B cell (primary cell): ENCODE measurements at regions not wholly inside any gene's neighbourhood (a gene's known extent, or its start where the extent isn't known, plus 50 kb on each side); places are given as distances from the start of the nearest gene placed in this dataset.

ENCODE experiments used
- ATAC-seq: fragments of 200-7000 bp; cut with Tn5 transposase; one replicate; pipeline ENCODE4 v1.10.0; 2021; ENCODE audit warnings: low read depth, mild to moderate bottlenecking, moderate number of reproducible peaks, moderate library complexity
- CTCF ChIA-PET: fragments of 350-600 bp; sonication (Branson Sonifier 250); formaldehyde crosslinking; loops from one replicate; lab custom pipeline; 2021; ENCODE audit warnings: antibody characterized with exemption, inconsistent platforms; lab: Charles Lee
- POLR2A ChIA-PET: fragments of 350-600 bp; sonication (Branson Sonifier 250); formaldehyde crosslinking; loops from one replicate; lab custom pipeline; 2021; ENCODE audit warnings: antibody characterized with exemption; lab: Charles Lee
- DNase-seq: peaks from one replicate; pipeline ENCODE4 v3.0.0; 2013
- H2AFZ ChIP-seq: 2 replicates; pipeline ENCODE4 v1.6.1; 2012; ENCODE audit warnings: mild to moderate bottlenecking, low read depth, low read length; ENCODE audit not compliant: insufficient read depth, poor library complexity, severe bottlenecking
- H3K27ac ChIP-seq, 2 donors: 1 replicate in 1 of 2; 2 replicates in 1 of 2; pipeline ENCODE4 v1.5.1; 2012 to 2013; ENCODE audit warnings: low read length in 2 of 2, mild to moderate bottlenecking in 2 of 2, moderate library complexity in 1 of 2
- H3K27me3 ChIP-seq, 4 experiments: fragments of 200-600 bp in 1 of 4; sonication (generic) in 1 of 4; replicated peaks in 1 of 4; 1 replicate in 2 of 4; 2 replicates in 2 of 4; pipeline versions ENCODE4 v1.6.1 to v1.7.0; 2013 to 2016; ENCODE audit warnings: low read length in 3 of 4, mild to moderate bottlenecking in 2 of 4, mixed read lengths in 1 of 4, moderate library complexity in 1 of 4; ENCODE audit not compliant: insufficient read depth in 4 of 4, control insufficient read depth in 3 of 4; ENCODE audit errors: control extremely low read depth in 1 of 4
- H3K36me3 ChIP-seq, 2 experiments: replicated peaks in 1 of 2; 1 replicate in 1 of 2; 2 replicates in 1 of 2; pipeline versions ENCODE4 v1.6.1 to v1.7.1; 2013; ENCODE audit warnings: low read length in 1 of 2; ENCODE audit not compliant: insufficient read depth in 2 of 2, control insufficient read depth in 1 of 2; ENCODE audit errors: control extremely low read depth in 1 of 2, extremely low read depth in 1 of 2
- H3K4me1 ChIP-seq, 2 donors: fragments of 200-600 bp in 1 of 2; sonication (generic) in 1 of 2; 1 replicate in 1 of 2; 2 replicates in 1 of 2; pipeline versions ENCODE4 v1.5.1 to v1.6.1; 2013 to 2017; ENCODE audit warnings: low read length in 2 of 2; ENCODE audit not compliant: control insufficient read depth in 2 of 2, insufficient read depth in 2 of 2
- H3K4me2 ChIP-seq: replicated peaks from 2 replicates; pipeline ENCODE3; 2012; ENCODE audit warnings: mild to moderate bottlenecking, low read depth, low read length; ENCODE audit not compliant: poor library complexity, severe bottlenecking
- H3K4me3 ChIP-seq, 5 experiments: fragments of 200-600 bp in 1 of 5; sonication (generic) in 1 of 5; 1 replicate in 3 of 5; 2 replicates in 2 of 5; pipeline versions ENCODE4 v1.5.1 to v1.7.0; 2011 to 2016; ENCODE audit warnings: low read length in 4 of 5, mild to moderate bottlenecking in 4 of 5, low read depth in 2 of 5, control low read depth in 1 of 5, moderate library complexity in 1 of 5; ENCODE audit not compliant: insufficient read depth in 1 of 5; ENCODE audit errors: control extremely low read depth in 1 of 5, extremely low read depth in 1 of 5
- H3K79me2 ChIP-seq: fragments of 200-600 bp; sonication (generic); one replicate; pipeline ENCODE4 v1.6.0; 2016; ENCODE audit warnings: low read length; ENCODE audit not compliant: control insufficient read depth, insufficient read depth
- H3K9ac ChIP-seq: fragments of 200-600 bp; sonication (generic); 2 replicates; pipeline ENCODE4 v1.6.1; 2017; ENCODE audit warnings: mild to moderate bottlenecking, low read length, moderate library complexity
- H3K9me3 ChIP-seq, 3 donors: one replicate each; pipeline versions ENCODE4 v1.6.1 to v1.7.1; 2013; ENCODE audit warnings: low read length in 2 of 3; ENCODE audit not compliant: control insufficient read depth in 2 of 3, insufficient read depth in 1 of 3; ENCODE audit errors: control extremely low read depth in 1 of 3
- H4K20me1 ChIP-seq: 2 replicates; pipeline ENCODE4 v1.6.0; 2012; ENCODE audit warnings: mild to moderate bottlenecking, low read length; ENCODE audit not compliant: insufficient read depth, control insufficient read depth, poor library complexity, severe bottlenecking
- H3K27ac Mint-ChIP-seq: one replicate; pipeline ENCODE4 v1.8.0; 2021; ENCODE audit warnings: mixed read lengths
- H3K27me3 Mint-ChIP-seq: one replicate; pipeline ENCODE4 v1.8.0; 2021; ENCODE audit warnings: mixed read lengths
- H3K4me1 Mint-ChIP-seq: one replicate; pipeline ENCODE4 v1.8.0; 2021; ENCODE audit warnings: mixed read lengths
- H3K4me3 Mint-ChIP-seq: one replicate; pipeline ENCODE4 v1.8.0; 2021; ENCODE audit warnings: mixed read lengths
- H3K9me3 Mint-ChIP-seq: one replicate; pipeline ENCODE4 v1.8.0; 2022; ENCODE audit warnings: mixed read lengths; ENCODE audit not compliant: insufficient read depth
- EZH2 ChIP-seq: IDR thresholded peaks from 2 replicates; pipeline ENCODE4 v1.6.1; 2012; ENCODE audit warnings: borderline replicate concordance, low read depth, mild to moderate bottlenecking, moderate library complexity, low read length; ENCODE audit not compliant: insufficient read depth, poor library complexity, severe bottlenecking
- WGBS: methylation state at CpG from one replicate; pipeline ENCODE4 v1.1.5; 2013; ENCODE audit warnings: missing lambda C conversion rate; ENCODE audit not compliant: insufficient coverage; 5-methylcytosine and 5-hydroxymethylcytosine counted together
- intact Hi-C: fragments of 100-400 bp; cut with micrococcal nuclease; formaldehyde crosslinking; loops from one replicate; pipeline ENCODE4 v1.10.0; 2022
- TF ChIP-seq, protein P1 (sequence below): fragments of 200-600 bp; IDR thresholded peaks from one replicate; pipeline ENCODE4 v1.8.0; 2022; ENCODE audit warnings: antibody characterized with exemption, mild to moderate bottlenecking

DNA sequence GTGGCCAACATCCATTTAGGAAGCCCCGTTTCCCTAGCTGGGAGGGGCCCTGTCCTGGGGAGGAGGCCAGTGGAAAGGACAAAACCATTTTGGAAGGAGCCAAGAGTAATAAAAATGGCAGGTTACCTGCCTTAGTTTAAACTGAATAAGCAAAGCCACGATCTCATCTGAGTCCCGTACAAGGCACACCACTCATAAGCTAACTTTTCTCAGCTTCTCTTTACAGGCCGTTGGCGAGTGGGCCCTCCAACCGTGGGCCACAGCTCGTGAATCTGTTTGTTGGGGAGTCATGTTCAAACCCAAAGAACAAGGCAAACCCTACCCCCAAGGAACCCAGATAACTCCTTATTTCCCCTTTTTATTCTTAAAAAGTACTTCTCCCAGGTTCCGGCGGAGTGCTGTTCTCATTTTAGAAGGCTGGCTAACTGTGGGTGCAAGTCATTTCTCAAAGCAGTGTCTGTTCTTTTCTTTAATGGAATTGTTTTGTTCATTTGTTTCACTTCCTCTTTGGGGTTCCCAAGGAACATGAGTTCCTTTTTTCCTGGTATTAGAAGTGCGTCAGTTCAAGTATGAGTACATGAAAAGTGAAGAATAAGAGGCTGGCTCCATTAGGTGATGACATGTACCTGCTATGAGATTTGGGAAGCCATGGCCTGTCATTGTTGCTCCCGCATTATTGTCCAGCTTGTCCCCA, 89.0 kb downstream of the PSMG1 start:
- 57% methylated on average over 3 of the region's 11 CpGs for WGBS
- Mint-ChIP-seq H3K4me1 (peaks cover 10% of the 10 kb centered on the region), H3K27ac (no peak overlapping the region), H3K27me3 (no peaks in the 10 kb centered on the region), H3K9me3 (no peaks in the 10 kb centered on the region), H3K4me3 (no peak overlapping the region)
- ATAC-seq (no peak), DNase-seq (no peak)
- no peak for TF ChIP-seq EZH2
- TF ChIP-seq, protein P1, sequence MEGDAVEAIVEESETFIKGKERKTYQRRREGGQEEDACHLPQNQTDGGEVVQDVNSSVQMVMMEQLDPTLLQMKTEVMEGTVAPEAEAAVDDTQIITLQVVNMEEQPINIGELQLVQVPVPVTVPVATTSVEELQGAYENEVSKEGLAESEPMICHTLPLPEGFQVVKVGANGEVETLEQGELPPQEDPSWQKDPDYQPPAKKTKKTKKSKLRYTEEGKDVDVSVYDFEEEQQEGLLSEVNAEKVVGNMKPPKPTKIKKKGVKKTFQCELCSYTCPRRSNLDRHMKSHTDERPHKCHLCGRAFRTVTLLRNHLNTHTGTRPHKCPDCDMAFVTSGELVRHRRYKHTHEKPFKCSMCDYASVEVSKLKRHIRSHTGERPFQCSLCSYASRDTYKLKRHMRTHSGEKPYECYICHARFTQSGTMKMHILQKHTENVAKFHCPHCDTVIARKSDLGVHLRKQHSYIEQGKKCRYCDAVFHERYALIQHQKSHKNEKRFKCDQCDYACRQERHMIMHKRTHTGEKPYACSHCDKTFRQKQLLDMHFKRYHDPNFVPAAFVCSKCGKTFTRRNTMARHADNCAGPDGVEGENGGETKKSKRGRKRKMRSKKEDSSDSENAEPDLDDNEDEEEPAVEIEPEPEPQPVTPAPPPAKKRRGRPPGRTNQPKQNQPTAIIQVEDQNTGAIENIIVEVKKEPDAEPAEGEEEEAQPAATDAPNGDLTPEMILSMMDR: no peak
- POLR2A ChIA-PET: no interaction called here
- H3K9me3 ChIP-seq: no peaks in the 10 kb centered on the region
- peaks cover 0 to 5% of the 10 kb centered on the region in 2 donors for H3K4me1 ChIP-seq
- H3K4me3 ChIP-seq: no peak overlapping the region
- H3K4me2 ChIP-seq: no peak overlapping the region
- CTCF ChIA-PET: no interaction called here
- no peak overlapping the region for H2AFZ ChIP-seq
- H3K9ac ChIP-seq: no peak overlapping the region
- no peaks in the 10 kb centered on the region for H3K36me3 ChIP-seq
- H3K79me2 ChIP-seq: no peaks in the 10 kb centered on the region
- H3K27me3 ChIP-seq: no peaks in the 10 kb centered on the region
- no peaks in the 10 kb centered on the region for H4K20me1 ChIP-seq
- intact Hi-C loops: no loop called here
- no peak overlapping the region for H3K27ac ChIP-seq

DNA sequence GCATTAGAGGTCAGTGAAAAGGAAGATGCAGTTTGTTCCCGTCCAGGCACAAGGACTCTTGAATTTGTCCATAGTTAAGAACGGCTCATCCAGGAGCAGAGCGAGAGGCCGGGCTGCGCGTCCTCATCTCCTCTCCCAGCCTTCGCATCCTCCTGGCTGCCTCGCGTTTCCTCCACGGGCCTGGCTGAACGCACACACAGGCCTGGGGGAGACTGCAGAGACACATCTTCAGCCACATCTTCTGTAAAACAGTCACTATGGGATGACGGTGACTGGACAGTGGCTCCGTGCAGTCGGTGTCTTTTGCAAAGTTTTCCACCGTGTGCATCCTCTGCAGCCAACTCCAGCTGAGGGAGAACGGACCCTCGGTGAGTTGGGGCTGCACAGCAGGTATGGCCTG, 89.7 kb downstream of the PSMG1 start:
- Histone ChIP-seq H3K4me1 (peaks cover 0 to 5% of the 10 kb centered on the region in 2 donors), H3K79me2 (no peaks in the 10 kb centered on the region), H4K20me1 (no peaks in the 10 kb centered on the region), H3K36me3 (no peaks in the 10 kb centered on the region), H3K4me3 (no peak overlapping the region), H3K4me2 (no peak overlapping the region), H3K9me3 (no peaks in the 10 kb centered on the region), H2AFZ (no peak overlapping the region), H3K9ac (no peak overlapping the region), H3K27me3 (no peaks in the 10 kb centered on the region), H3K27ac (no peak overlapping the region)
- DNase-seq: no peak
- intact Hi-C loops: no loop called here
- ChIA-PET POLR2A (no interaction called here), CTCF (no interaction called here)
- TF ChIP-seq, protein P1: no peak
- no peak for TF ChIP-seq EZH2
- H3K27me3 Mint-ChIP-seq: no peaks in the 10 kb centered on the region
- H3K4me3 Mint-ChIP-seq: no peak overlapping the region
- H3K4me1 Mint-ChIP-seq: peaks cover 10% of the 10 kb centered on the region
- no peak for ATAC-seq
- no peaks in the 10 kb centered on the region for H3K9me3 Mint-ChIP-seq
- no peak overlapping the region for H3K27ac Mint-ChIP-seq
- 98% methylated on average over 15 of the region's 17 CpGs for WGBS
